HEK293T (cell line): ENCODE measurements at regions not wholly inside any gene's neighbourhood (a gene's known extent, or its start where the extent isn't known, plus 50 kb on each side); places are given as distances from the start of the nearest gene placed in this dataset.

ENCODE experiments used
- CTBP1 ChIP-seq: fragments of 450-650 bp; IDR thresholded peaks from 2 replicates; pipeline ENCODE4 v1.6.1; 2016; ENCODE audit warnings: borderline replicate concordance
- LEF1 ChIP-seq: fragments of 450-650 bp; IDR thresholded peaks from 2 replicates; pipeline ENCODE4 v1.6.1; 2017; ENCODE audit warnings: mild to moderate bottlenecking, borderline replicate concordance
- TARDBP ChIP-seq: fragments of 450-650 bp; IDR thresholded peaks from 2 replicates; pipeline ENCODE4 v1.6.1; 2016

GRCh38 chr5:68730220-68730978 lies 363.4 kb upstream of the SLC30A5 start:
- TF ChIP-seq TARDBP (no peak), LEF1 (no peak), CTBP1 (no peak)
